HCT116 (cell line): ENCODE measurements at regions not wholly inside any gene's neighbourhood (a gene's known extent, or its start where the extent isn't known, plus 50 kb on each side); places are given as distances from the start of the nearest gene placed in this dataset.

ENCODE experiments used
- RAD21 ChIP-seq: IDR thresholded peaks from 2 replicates; pipeline ENCODE4 v1.6.1; 2012; ENCODE audit warnings: low read depth, mild to moderate bottlenecking
- TF ChIP-seq, protein P1 (sequence below), 3 experiments: fragments of 200-600 bp in 1 of 3; sonication (generic) in 1 of 3; IDR thresholded peaks in 2 of 3; conservative IDR thresholded peaks in 1 of 3; 2 replicates each; pipeline ENCODE4 v1.5.1; 2012 to 2017; ENCODE audit warnings: low read depth in 2 of 3, low read length in 2 of 3, antibody characterized with exemption in 1 of 3, borderline replicate concordance in 1 of 3, control low read depth in 1 of 3, mild to moderate bottlenecking in 1 of 3, mixed read lengths in 1 of 3, mixed run types in 1 of 3, moderate library complexity in 1 of 3; ENCODE audit not compliant: insufficient read depth in 1 of 3

DNA sequence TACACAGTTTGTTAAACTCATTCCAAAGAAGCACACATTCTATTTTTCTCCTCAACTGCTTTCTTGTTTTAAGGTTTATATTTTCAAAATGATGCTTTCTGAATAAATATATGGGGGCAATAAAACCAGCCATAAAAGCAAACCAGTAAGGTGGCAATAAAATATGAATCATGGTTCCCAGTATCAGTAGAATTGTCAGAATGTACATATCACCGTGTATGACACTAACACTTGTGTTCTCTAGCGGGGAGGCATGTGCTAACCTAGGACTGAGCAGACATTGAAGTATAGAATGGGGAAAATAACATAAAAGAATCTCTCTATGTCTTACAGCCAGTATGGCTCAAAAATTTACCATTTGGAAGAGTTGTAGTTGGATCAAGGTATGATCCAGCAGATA is 329.9 kb upstream of the ISL1 start:
- TF ChIP-seq RAD21, result no peak
- TF ChIP-seq, protein P1, sequence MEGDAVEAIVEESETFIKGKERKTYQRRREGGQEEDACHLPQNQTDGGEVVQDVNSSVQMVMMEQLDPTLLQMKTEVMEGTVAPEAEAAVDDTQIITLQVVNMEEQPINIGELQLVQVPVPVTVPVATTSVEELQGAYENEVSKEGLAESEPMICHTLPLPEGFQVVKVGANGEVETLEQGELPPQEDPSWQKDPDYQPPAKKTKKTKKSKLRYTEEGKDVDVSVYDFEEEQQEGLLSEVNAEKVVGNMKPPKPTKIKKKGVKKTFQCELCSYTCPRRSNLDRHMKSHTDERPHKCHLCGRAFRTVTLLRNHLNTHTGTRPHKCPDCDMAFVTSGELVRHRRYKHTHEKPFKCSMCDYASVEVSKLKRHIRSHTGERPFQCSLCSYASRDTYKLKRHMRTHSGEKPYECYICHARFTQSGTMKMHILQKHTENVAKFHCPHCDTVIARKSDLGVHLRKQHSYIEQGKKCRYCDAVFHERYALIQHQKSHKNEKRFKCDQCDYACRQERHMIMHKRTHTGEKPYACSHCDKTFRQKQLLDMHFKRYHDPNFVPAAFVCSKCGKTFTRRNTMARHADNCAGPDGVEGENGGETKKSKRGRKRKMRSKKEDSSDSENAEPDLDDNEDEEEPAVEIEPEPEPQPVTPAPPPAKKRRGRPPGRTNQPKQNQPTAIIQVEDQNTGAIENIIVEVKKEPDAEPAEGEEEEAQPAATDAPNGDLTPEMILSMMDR (IDR thresholded peaks at IDR 0.05 in 2 of 3, conservative IDR thresholded peaks at IDR 0.05 in 1 of 3; ENCODE audit: borderline replicate concordance in 1 of 3, insufficient read depth in 1 of 3, low read depth in 2 of 3, low read length in 2 of 3), result no peak
